HG03342 (cell line): ENCODE measurements at regions not wholly inside any gene's neighbourhood (a gene's known extent, or its start where the extent isn't known, plus 50 kb on each side); places are given as distances from the start of the nearest gene placed in this dataset.

Experiments
- ATAC-seq: cut with Tn5 transposase; IDR thresholded peaks from one replicate; pipeline ENCODE4 v1.9.1; 2021; ENCODE audit warnings: mild to moderate bottlenecking, moderate library complexity; ENCODE audit not compliant: unreplicated experiment

DNA sequence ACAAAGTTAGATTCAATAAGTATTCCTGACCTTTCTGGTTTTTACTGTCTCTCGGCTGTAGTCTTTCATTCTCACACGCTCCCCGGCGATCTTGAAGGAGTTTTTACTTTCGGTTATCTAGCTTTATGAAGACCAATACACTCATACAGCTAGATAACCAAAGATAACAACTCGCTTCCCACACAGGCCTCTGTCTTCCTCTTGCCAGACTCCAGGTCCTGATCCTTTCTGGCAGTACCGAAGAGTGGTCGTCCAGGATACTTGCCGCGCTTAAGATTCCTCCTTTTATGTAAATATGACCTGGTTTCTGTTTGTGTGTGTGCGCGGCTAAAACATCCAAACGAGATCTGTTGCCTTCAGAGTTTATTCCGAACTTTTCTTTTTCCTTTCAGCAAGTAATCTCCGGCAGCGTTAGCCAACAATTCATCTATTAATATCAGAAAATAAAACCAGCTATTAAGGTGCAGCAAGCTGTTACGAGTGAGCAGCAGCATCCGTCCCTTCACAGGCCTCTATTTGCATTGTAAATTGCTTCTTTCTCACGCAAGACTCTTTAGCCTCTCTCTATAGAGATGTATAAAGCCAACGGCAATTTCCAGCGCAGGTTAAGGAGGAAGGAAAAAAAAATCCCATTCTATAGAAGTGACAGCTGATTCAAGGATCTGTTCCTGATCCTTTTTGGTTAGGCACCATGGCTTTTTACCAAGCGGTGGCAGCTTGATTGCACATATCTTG, 216.1 kb downstream of the MEF2C start:
- peak; percentile 73 for ATAC-seq

DNA sequence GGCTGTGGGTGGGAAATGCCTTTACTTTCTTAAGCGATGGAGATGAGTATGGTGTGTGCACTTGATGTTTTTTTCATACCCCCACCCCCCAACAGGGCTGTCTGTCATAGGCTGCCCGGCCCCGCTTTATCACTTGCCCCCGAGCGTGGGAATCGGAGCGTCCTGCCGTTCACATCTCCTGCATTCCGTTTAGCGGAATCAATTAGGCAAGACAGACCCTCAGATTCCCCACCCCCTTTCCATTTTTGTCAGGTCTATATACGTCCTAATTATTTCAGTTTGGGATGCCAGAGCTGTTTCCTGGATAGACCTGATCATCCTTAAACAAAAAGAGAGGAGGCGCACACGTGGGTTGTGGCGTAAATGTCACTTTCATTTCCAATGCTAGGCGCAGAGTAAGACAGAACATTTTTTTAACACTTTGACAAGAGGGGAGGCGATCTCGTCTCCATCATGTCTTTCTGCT, 217.2 kb downstream of the MEF2C start:
- ATAC-seq, result no peak

DNA sequence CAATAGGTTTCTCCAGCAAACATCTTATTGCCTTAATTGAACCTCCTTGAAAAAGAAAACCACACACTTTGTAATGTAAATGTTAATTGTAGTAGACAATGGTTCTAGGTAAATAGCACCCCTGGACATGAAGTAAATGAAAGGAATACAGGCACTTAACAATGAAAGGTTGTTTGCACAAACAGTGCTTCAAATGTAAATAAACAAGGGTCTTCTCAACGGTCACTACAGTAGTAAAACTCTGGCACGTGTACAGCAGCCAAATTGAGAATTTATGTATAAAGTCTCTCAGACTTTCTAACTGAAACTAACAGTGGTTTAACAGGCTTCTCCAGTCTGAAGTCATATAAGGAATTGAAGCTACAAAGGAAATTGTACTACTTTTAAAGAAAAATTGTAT, 218.3 kb downstream of the MEF2C start:
- ATAC-seq, result no peak

DNA sequence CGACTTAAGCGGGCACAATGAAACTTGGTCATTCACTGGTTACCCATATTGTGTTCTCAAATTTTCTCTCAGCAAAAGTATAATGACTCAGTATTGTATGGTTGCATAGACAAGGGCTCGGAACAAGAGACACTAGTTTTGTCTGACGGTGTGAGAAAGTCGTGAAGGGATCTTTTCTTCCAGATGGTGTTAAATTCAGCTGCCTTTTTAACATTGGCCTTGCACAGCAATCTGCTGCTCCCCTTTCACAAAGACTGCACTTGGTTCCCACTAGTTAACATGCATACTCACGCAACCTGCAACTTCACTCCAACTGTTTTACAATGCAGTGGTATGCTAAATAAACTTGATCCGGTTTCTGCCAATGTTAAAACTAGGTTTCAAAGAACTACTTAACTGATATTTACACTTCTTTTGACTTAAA, 219.2 kb downstream of the MEF2C start:
- ATAC-seq, result no peak

DNA sequence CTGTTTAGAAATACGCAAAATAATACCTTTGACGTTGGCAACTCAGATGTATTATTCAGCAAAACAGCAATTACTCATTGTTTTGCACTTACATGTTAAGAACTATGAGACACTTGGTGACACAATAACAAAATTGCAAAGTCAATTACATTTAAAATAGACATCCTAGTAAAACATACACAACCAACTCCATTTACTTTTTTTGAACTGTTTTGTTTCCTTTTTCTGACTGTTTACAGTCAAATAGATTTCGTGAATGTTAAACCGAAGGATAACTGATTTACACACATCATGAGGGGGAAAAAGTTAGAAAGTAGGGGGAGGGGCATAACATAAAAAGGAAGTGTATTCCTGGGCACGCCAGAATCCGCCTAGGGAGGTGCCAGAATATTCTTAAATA, 220.1 kb downstream of the MEF2C start:
- ATAC-seq, result no peak

DNA sequence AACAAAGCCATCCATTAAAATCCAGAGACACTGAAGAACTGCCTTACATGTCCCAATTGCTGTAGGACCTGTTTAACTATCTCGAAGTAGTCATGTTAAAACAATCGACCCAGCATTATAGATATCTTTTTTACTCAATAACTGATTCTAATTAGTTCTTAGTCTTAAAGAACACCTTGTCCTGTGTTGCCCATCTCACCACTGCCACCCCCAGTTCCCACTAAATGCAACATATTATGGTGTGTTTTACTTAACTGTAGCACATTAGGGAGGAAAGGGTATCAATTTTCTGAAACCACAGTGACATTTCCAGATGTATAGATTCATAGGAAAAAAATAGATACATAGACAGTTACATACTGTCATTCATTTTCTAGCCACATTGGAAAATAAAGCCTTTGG, 221.2 kb downstream of the MEF2C start:
- ATAC-seq, result no peak

DNA sequence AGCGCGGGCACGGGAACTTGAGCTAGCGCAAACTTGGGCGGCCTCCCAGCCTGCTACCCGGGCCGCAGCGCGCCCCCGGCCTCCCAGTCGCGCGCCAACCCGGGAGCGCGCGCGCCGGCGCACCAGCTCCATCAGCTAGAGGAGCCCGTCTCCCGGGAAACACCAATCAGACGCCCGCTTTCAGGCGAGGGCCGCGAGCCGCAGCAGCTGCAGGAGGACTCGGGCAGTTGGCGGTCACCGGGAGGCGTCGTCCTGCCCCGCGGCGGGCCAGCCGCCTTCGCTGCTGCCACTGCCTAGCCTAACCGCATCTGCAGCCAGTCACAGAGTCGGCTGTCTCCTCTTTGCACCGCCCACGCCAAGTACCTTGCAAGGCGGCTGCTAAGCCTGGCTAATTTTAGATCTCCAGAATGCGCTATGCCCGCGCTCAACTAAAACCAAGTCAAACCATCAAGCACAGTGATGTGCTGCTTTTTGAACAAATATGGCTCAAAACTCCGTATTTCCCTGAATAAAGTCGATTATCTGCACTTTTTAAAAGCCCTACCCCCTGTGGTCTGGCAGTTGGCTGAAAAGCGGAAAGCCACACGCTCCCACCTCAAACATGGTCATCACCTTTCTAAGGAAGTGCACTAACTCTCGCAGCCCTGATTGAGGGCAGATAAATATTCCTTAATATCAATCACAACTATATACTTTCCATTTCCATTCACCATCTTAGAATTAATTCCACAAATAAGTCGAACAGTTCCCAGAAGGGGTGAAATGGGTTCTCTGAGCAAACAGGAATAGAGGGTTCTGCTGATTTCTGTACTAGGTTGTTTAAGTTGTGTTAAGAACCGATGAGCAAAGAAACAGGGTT, 221.8 kb downstream of the MEF2C start:
- ATAC-seq, result peak; percentile 66

DNA sequence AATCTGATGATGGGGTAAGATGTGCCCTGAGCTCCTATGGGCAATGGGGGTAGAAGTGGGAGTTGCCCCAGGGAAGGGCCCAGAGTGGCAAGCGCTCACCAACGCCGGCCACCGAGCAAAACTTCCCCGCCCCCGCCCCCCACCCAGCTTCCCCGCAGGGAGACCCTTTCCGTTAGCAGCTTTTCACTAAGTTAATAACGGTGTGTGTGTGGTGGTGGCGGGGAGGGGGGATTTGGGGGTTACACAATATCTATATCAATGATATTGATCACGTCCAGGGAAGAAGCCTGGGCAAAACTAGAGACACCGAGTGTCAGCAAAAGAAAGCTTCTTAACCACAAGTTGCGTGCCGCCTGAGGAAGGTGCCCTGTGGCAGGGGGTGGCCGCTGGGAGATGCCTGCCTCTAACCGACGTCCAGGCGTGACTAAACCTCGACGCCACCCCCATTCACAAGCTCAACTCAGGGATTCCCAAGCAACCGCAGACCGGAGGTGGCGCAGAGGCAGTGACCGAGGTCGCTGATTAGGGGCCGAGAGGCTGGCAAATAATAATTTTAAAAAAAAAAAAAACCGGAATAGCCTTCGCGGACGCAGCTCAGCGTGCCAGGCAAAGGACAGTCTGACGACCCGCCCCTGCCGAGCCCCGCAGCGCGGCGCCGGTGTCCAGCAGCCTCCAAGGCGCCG, 222.6 kb downstream of the MEF2C start:
- peak; percentile 23 for ATAC-seq

DNA sequence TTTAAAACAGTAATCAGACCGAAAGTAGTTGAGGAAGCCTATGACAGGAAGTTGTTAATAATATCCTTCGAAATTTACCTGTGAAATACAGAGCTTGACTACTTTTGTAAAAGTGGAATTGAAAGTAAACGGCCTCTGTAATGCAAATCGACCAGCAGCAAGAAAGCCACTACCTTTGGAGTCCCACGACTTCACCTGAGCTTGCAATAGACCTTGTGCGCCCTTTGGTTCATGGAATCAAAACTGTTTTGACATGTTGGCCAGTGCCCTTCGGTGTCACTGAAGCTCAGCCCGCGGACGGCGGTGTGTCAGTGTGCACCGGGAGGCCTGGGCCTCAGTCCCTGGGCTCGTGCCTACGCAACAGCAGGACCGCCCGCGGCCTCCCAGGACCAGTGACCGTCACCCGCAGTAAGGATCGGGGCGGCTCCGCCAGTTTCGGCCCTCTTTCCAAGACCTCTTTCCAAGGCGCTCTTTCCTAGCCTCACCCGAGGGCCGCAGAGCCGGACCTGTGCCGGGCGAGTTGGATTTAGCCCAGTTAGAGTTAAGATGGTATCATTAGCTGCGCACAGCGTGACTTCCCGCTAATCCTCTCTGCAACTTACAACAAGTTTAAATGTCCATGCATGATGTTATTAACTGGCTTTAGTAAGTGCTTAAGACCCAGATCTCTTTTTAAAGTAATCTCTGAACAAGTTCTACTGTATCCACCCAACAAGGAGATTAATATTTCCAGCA, 223.3 kb downstream of the MEF2C start:
- peak; percentile 58 for ATAC-seq

DNA sequence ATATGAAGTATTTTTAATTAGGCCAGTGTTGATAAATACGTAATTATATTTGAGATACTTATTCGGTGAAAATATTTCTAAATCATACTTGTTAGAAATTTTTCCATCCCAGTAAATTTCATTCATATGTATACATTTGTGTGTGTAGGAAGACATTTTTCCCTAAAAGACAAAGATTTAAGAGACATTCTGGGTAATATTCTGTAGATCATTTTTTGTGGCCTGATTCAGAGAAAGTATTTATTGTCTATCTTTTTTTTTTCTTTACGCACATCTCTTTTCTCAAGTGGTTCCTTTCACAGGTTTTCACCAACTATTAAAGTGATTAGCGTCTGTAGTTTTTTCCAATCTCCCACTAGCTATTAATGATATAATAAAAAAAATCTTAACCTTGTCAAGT, 224.1 kb downstream of the MEF2C start:
- ATAC-seq, result no peak

DNA sequence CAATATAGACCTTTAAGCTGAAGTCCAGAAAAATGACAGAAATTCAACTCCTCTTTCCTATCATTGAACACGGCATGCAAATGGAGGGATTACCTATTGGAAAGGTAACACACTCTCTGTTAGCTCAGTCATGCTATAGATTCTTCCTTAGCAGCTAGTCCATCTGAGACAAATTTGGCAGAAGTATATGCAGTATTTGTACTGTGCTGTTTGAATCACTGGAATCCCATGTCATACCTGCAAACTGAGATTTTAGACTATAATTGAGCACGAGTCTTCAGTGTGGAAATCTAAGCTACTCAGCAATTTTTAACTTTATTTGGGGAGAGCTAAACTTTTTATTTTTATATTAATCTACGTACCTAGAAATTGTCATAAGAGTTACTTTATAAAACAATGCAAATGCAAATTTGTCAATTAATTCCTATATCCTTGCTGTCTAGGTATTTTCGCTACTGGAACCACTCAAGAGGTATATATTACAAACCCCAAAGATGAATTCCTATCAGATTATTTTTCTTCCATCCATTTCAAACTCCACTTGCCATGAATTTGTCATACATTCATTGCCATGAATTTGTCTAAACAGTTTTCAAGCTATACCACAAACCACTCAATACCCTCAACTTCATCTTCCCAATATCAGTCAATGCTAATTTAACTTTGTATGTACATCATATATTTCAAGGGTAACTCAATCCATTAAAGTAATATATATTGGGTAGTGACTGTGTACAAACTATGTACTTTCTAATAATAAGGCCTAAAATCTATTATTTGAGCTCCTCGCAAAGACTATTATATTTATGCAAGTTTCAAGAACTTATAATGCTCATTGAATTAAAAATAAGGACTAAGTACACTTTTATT, 224.8 kb downstream of the MEF2C start:
- ATAC-seq, result no peak

DNA sequence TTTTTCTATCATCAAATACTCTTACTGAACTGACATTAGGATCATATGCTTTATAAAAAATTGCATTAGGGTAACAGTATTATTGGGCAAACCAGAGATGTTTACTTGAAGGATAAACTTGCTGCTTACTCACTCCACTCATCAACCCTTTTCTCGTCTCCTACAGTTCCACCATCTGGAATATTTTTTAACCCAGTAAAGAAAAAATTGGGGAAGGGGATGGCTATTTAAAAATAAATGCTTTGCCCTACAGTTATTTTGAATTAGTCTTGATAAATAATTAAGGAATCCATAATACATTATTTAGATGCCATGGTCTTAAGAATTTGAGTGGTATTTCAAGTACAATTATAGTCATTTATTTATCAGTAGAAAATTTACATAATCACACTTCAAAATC, 225.8 kb downstream of the MEF2C start:
- no peak for ATAC-seq

DNA sequence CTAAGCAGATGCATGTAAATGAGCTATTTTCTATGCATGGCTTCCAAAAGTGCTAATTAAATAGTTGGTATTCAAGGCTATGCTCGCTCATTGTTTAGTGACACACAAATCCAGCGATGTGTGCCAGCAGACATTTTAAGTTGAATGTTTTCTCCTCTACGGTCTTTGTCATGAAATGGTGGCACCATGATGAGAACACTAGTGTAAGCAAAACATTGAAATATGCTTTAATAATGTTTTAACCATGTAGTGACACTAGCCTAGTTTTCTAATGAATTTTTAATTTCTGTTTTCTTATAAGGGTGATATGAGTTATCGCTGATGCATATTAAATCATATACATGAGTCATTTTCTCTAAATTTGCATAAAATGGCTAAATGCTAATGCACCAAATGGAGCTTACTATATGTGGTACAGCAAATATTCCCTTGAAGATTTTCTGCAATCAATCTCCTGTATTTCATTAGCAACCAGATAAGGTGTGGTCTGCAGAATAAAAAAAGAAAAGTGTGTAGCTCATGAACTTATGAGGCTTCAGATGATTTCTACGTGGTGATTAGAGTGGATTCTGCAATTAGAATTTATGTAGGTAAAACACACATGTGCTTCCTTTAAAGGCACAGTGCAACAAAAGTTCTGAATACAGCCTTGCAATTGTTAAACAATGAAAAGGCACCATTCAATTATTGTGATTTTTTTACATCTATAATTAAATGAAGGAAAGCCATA, 226.6 kb downstream of the MEF2C start:
- no peak for ATAC-seq

DNA sequence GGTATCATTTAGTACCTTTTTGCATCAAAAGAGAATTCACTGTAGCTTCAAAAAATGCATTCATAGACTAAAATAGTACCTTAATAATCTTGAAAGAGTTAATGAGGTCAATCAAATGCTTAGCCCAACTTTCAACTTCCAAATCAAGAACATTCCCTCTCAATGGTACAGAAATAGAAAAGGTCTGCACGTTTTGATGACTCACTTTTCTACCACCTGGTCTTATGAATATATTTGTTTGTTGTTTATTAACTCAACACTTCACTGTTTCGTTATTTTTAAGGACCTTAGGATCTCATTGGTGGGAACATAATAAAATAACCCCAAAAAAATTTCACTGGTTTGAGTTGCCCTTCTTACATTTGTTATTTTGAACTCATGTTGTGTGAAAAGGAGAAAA, 229.5 kb downstream of the MEF2C start:
- no peak for ATAC-seq

DNA sequence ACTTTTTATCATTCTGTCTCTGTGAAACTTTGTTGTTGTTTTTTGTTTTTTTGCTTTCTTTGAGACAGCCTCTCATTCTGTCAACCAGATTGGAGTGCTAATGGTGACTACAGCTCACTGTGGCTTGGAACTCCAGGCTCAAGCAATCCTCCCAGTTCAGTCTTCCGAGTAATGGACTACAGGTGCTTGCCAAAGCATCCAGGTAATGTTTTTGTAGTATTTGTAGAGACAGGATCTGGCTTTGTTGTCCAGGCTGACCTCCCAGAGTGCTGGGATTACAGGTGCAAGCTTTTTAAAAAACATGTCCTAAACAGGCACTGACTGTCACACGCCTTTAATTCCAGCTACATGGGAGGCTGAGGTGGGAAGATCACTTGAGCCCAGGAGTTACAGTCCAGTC, 235.1 kb downstream of the MEF2C start:
- no peak for ATAC-seq

DNA sequence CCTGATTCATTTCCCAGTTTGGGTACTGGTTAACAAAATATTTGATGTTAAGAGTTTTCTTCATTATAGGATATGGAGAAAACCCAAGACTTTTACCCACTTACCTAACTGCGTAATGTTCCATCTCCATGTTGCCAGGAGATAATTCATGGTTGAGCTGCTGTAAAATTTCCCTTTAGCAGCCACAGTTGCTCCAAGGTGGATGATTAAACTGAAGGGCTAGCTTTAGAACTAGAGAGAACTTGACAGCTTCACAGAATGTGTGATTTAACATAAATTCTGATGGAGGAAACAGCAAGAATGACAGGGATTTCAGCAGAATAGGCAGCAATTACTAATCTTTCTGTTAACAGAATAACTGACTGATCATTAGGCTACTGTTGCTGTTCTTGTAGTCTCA, 236.1 kb downstream of the MEF2C start:
- no peak for ATAC-seq

DNA sequence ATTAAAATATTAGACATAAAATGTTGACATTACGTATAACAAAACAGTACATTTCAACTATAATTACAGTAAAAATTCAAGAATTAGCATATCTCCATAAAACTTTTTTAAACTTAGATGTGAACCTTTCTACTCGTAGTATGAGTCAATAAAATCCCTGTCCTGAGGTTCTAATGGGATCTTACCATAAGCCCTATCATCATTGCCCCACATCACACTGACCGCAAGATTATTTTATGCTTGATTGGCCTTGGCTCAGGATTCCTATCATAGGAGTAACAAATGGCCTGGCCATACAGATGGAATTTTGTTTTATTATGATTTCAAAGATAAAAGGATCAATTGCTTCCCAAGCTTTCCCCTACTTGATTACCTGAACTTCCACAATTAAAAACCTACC, 238.3 kb downstream of the MEF2C start:
- no peak for ATAC-seq

DNA sequence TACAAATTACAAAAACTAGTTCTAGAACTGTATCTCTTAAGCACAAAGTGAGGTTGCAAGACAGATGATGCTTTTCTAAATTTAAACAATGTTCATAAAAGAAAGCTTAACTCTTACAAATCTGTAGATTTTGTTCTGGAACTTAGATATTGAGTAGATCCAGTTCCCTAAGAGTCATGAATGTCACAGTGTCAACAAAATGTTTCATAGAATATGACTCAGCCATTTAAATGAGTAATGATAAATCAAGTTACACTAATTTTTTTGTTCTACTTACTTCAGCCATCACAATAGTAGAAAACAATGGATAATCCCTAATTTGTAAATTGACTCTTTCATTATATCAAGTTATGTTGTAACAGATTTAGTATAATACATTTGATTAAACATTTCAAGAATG, 239.7 kb downstream of the MEF2C start:
- ATAC-seq, result no peak

DNA sequence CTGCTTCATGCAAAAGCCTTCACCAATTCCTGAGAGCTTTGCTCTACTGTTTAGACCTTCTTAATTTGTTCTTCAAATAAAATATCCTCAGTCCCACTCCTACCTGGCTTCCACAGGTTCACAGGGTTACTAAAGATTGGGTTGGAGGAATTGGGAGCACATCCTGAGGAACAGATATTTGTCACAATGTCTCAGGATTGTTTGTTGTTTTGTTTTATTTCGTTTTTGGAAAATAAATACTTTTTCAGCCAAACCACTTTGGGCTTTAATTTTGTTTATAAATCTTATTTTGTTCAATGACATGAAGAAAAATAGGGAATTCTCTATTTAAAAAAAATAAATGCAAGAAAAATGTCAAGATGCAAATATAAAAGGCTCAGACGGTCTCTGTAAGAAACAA, 249.0 kb downstream of the MEF2C start:
- ATAC-seq, result no peak
